ENCODE measurements at regions not wholly inside any gene's neighbourhood (a gene's known extent, or its start where the extent isn't known, plus 50 kb on each side); places are given as distances from the start of the nearest gene placed in this dataset.

GRCh38 chr5:57559110-57559635 is 76.6 kb upstream of the ACTBL2 start:
- no peak for DNase-seq (ENCODE audit: low read depth)

- no peak for DNase-seq (ENCODE audit: low read depth)
Measured at GRCh38 chr5:57552033-57552432, 69.4 kb upstream of the ACTBL2 start.

- no peak for DNase-seq (ENCODE audit: low read depth)
Measured at GRCh38 chr5:57551251-57551650, 68.6 kb upstream of the ACTBL2 start.

GRCh38 chr5:57550132-57550531 is 67.5 kb upstream of the ACTBL2 start:
- DNase-seq (ENCODE audit: low read depth) = no peak

GRCh38 chr5:57549566-57549965 is 67.0 kb upstream of the ACTBL2 start:
- DNase-seq (ENCODE audit: low read depth) = no peak

GRCh38 chr5:57540823-57541222 is 58.2 kb upstream of the ACTBL2 start:
- DNase-seq (ENCODE audit: low read depth) = no peak

GRCh38 chr5:57539281-57539701 is 56.7 kb upstream of the ACTBL2 start:
- DNase-seq (ENCODE audit: low read depth) = peak; percentile 18

- peak; percentile 80 for DNase-seq (ENCODE audit: low read depth)
Measured at GRCh38 chr5:57538341-57538955, 55.8 kb upstream of the ACTBL2 start.

- DNase-seq (ENCODE audit: low read depth) = no peak
Measured at GRCh38 chr5:57537811-57538210, 55.2 kb upstream of the ACTBL2 start.

GRCh38 chr5:57532513-57533497 is 50.2 kb upstream of the ACTBL2 start:
- DNase-seq (ENCODE audit: low read depth) = no peak

All from fibroblast of the conjunctiva (primary cell).